RWPE1 (cell line): ENCODE measurements at regions not wholly inside any gene's neighbourhood (a gene's known extent, or its start where the extent isn't known, plus 50 kb on each side); places are given as distances from the start of the nearest gene placed in this dataset.
"Not testable (repeated sequence)": the region's sequence is repeated elsewhere in the genome, so short reads cannot be mapped to it uniquely, and the experiment has no call there.

Experiments used
- CTCF ChIA-PET: fragments of 350-600 bp; sonication (Branson Sonifier 250); formaldehyde crosslinking; extraction: SDS; loops from one replicate; lab custom pipeline; 2021; lab: Yijun Ruan, JAX
- POLR2A ChIA-PET: fragments of 400-600 bp; formaldehyde crosslinking; extraction: SDS; loops from one replicate; lab custom pipeline; 2020; ENCODE audit warnings: antibody characterized with exemption; ENCODE audit not compliant: low non-redundant PET; lab: Yijun Ruan, JAX
- DNase-seq: peaks from one replicate; pipeline ENCODE4 v3.0.0; 2012; ENCODE audit warnings: low spot score
- H3K27ac ChIP-seq: fragments of 450-650 bp; 2 replicates; pipeline ENCODE4 v1.5.1; 2017
- TF ChIP-seq, protein P1 (sequence below): fragments of 450-650 bp; conservative IDR thresholded peaks from 2 replicates; pipeline ENCODE4 v1.5.1; 2017; ENCODE audit warnings: low read depth, mild to moderate bottlenecking

DNA sequence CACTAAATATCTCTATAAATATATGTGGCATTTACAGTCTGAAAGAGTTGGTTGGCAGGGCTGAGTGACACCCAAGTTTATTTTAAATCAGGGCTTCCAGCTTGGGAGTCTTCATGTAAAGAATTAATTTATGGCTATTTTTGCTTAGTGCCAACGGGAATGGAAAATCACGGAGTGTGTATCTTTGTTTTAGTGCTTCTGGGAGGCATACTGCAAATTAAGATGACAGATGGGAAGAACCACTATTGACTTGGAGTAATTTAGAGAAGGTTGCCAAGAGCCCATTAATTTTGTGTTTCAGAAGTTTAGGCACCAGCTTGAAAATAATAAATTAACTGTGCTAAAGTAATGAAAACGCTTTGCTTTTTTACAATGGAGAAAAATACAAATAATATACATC, 135.2 kb downstream of the GPR37 start:
- H3K27ac ChIP-seq: no peak overlapping the region
- ChIA-PET POLR2A (no interaction called here), CTCF (interaction anchor here (0.6 kb wide), 1 partner anchor 465 kb away, joined by 3 read pairs; no protein-coding TSS in a partner anchor)
- DNase-seq: no peak
- TF ChIP-seq, protein P1, sequence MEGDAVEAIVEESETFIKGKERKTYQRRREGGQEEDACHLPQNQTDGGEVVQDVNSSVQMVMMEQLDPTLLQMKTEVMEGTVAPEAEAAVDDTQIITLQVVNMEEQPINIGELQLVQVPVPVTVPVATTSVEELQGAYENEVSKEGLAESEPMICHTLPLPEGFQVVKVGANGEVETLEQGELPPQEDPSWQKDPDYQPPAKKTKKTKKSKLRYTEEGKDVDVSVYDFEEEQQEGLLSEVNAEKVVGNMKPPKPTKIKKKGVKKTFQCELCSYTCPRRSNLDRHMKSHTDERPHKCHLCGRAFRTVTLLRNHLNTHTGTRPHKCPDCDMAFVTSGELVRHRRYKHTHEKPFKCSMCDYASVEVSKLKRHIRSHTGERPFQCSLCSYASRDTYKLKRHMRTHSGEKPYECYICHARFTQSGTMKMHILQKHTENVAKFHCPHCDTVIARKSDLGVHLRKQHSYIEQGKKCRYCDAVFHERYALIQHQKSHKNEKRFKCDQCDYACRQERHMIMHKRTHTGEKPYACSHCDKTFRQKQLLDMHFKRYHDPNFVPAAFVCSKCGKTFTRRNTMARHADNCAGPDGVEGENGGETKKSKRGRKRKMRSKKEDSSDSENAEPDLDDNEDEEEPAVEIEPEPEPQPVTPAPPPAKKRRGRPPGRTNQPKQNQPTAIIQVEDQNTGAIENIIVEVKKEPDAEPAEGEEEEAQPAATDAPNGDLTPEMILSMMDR: no peak

DNA sequence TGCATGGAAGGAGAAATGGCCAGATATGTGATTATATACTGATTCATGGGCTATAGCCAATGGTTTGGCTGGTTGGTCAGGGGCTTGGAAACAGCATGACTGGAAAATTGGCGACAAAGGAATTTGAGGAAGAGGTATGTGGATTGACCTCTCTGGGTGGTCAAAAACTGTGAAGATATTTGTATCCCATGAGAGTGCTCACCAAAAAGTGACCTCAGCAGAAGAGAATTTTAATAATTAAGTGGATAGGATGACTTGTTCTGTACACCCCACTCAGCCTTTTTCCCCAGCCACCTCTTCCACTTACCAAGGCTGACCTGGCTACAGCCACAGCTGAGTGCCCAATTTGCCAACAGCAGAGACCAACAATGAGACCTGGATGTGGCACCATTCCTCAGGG, 146.7 kb downstream of the GPR37 start:
- POLR2A ChIA-PET: no interaction called here
- H3K27ac ChIP-seq: no peak overlapping the region
- CTCF ChIA-PET: no interaction called here
- TF ChIP-seq, protein P1: no peak
- no peak for DNase-seq

DNA sequence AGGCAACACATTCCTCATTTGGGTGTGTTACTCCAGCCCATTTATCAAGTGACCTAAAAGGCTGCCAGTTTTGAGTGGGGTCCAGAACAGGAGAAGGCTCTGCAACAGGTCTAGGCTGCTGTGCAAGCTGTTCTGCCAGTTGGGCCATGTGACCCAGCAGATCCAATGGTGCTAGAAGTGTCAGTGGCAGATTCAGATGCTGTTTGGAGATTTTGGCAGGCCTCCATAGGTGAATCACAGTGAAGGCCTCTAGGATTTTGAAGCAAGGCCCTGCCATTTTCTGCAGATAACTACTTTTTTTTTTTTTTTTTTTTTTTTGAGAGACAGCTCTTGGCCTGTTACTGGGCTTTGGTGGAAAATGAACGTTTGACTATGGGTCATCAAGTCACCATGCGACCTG, 147.5 kb downstream of the GPR37 start:
- DNase-seq, H3K27ac ChIP-seq, POLR2A ChIA-PET, CTCF ChIA-PET: not testable (repeated sequence)

DNA sequence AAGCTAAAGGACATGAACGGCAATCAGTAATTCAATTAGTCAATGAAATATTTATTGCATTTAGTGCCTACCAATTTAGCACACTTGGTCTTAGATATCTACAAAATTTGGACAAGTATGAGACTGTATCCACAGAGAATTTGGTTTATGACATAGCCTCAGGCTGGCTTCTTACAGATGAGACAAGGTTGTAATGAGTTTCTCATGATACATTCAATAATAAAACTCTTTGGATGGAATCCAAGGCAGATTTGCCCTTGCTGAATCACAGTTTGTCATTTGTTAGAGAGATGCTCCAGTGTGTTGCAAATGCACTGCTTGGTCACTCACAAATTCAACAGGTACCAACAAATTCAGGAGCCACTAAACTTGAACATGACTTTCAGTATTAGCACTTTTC, 162.5 kb downstream of the GPR37 start:
- CTCF ChIA-PET: no interaction called here
- POLR2A ChIA-PET: no interaction called here
- no peak overlapping the region for H3K27ac ChIP-seq
- DNase-seq: no peak
- TF ChIP-seq, protein P1: no peak

DNA sequence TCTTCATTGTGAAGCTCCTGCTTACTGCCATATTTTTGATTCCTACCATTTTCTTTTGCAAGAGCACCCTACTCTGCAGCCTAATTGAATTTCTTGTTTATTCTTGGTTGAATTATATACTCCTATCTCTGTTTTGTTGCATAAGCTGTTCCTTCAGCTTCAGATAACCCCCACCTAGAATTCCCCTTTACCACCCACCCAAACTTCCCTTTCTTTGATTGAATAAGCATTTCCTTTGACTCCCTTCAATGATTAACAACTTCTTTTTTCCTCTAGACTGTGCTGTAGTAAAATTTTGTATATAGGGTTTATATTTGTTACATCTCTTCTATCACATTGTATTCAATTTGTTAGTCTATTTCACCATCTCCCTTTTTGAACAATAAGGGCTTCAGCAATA, 168.1 kb downstream of the GPR37 start:
- DNase-seq: no peak
- no peak overlapping the region for H3K27ac ChIP-seq
- TF ChIP-seq, protein P1: no peak
- POLR2A ChIA-PET: no interaction called here
- CTCF ChIA-PET: no interaction called here

DNA sequence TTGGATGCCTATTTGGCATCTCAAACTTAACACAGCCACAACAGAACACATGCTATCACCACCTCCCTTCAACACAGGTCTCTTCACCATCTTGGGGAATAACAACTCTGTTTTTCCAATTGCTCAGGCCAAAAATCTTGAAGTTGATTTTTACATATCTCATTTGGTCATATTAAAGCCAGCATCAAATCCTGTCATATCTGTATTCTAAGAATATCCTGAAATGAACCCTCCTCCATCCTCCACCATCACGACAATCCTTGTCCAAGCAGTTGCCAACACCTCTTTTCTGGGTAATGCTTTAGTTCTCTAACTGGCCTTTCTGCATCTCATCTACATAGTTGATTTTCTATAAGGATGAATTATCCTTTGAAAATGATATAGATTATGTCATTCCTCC, 168.7 kb downstream of the GPR37 start:
- no peak for DNase-seq
- CTCF ChIA-PET: no interaction called here
- H3K27ac ChIP-seq: no peak overlapping the region
- POLR2A ChIA-PET: no interaction called here
- TF ChIP-seq, protein P1: no peak

DNA sequence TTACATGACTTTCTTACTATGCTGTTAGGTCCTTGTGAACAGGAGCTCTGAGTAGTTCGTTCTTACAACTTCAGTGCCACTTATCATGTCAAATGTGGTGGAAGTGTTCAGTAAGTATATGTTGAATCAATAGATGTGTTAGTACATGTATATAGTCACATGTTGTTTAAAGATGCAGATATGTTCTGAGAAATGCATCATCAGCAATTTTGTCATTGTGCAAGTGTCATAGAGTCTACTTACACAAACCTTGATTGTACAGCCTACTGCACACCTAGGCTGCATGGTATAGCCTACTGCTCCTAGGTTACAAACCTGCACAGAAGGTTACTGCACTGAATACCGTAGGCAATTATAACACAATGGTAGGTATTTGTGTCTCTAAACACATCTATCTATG, 174.8 kb downstream of the GPR37 start:
- ChIA-PET CTCF (no interaction called here), POLR2A (no interaction called here)
- no peak overlapping the region for H3K27ac ChIP-seq
- DNase-seq: no peak
- TF ChIP-seq, protein P1: no peak
